ENCODE measurements at regions not wholly inside any gene's neighbourhood (a gene's known extent, or its start where the extent isn't known, plus 50 kb on each side); places are given as distances from the start of the nearest gene placed in this dataset.

- Histone ChIP-seq H3K27me3 (peaks cover 0 to 7% (median 0%) of the 10 kb centered on the region in 4 donors), H3K9me3 (no peaks in the 10 kb centered on the region), H3K4me1 (peaks cover 0 to 8% (median 0%) of the 10 kb centered on the region in 3 donors), H3K36me3 (no peaks in the 10 kb centered on the region), H3K4me3 (no peak overlapping the region), H3K27ac (no peak overlapping the region)
- no peak for DNase-seq
- intact Hi-C loops (cut with DNase I): no loop called here
- 86% methylated on average over 1 of the region's 1 CpG; no CpG with 5 or more reads in 1 of the 2 donors for WGBS, 2 donors
- TF ChIP-seq CTCF (IDR thresholded peaks at IDR 0.05) (no peak), POLR2A (IDR thresholded peaks at IDR 0.05) (no peak)
Measured at GRCh38 chr10:33556103-33556502, 221.6 kb upstream of the NRP1 start.

- Histone ChIP-seq H3K4me3 (no peak overlapping the region), H3K4me1 (peaks cover 0 to 3% (median 0%) of the 10 kb centered on the region in 3 donors), H3K27ac (no peak overlapping the region), H3K36me3 (no peaks in the 10 kb centered on the region), H3K27me3 (peaks cover 0 to 7% (median 0%) of the 10 kb centered on the region in 4 donors), H3K9me3 (no peaks in the 10 kb centered on the region)
- TF ChIP-seq POLR2A (IDR thresholded peaks at IDR 0.05) (no peak), CTCF (IDR thresholded peaks at IDR 0.05) (no peak)
- no peak for DNase-seq
- intact Hi-C loops (cut with DNase I): no loop called here
- 86 to 89% methylated on average over 11 of the region's 11 CpGs for WGBS, 2 donors
Measured at GRCh38 chr10:33553748-33554571, 219.5 kb upstream of the NRP1 start.

GRCh38 chr10:33552290-33552689, 217.8 kb upstream of the NRP1 start:
- H3K27ac ChIP-seq: no peak overlapping the region
- TF ChIP-seq CTCF (IDR thresholded peaks at IDR 0.05) (no peak), POLR2A (IDR thresholded peaks at IDR 0.05) (no peak)
- no peaks in the 10 kb centered on the region for H3K4me1 ChIP-seq
- 66 to 83% methylated on average over 4 of the region's 4 CpGs for WGBS, 2 donors
- H3K9me3 ChIP-seq: no peaks in the 10 kb centered on the region
- no peak overlapping the region for H3K4me3 ChIP-seq
- no peaks in the 10 kb centered on the region for H3K36me3 ChIP-seq
- no peak for DNase-seq
- intact Hi-C loops (cut with DNase I): no loop called here
- peaks cover 0 to 7% (median 0%) of the 10 kb centered on the region in 4 donors for H3K27me3 ChIP-seq

GRCh38 chr10:33550811-33551210, 216.3 kb upstream of the NRP1 start:
- H3K27me3 ChIP-seq: no peaks in the 10 kb centered on the region
- TF ChIP-seq CTCF (IDR thresholded peaks at IDR 0.05) (no peak), POLR2A (IDR thresholded peaks at IDR 0.05) (no peak)
- no peak overlapping the region for H3K27ac ChIP-seq
- no peak for DNase-seq
- no peaks in the 10 kb centered on the region for H3K36me3 ChIP-seq
- H3K4me1 ChIP-seq: no peaks in the 10 kb centered on the region
- H3K4me3 ChIP-seq: no peak overlapping the region
- intact Hi-C loops (cut with DNase I): no loop called here
- 88 to 94% methylated on average over 1 of the region's 1 CpG for WGBS, 2 donors
- H3K9me3 ChIP-seq: no peaks in the 10 kb centered on the region

DNA sequence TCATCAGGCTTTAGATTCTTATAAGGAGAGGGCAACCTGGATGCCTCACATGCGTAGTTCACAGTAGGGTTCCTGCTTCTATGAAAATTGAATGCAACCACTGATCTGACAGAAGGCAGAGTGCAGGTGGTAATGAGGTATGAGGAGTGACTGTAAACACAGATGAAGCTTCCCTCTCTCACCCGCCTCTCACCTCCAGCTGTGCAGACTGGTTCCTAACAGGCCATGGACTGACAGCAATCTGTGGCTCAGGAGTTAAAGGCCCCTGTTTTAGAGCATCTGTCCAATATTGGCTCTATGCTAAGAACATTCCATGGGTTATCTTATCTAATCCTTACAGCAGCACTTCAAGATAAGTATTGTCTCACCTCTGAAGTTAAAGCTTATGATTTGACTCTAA, 213.5 kb upstream of the NRP1 start:
- no peaks in the 10 kb centered on the region for H3K4me1 ChIP-seq
- H3K4me3 ChIP-seq: no peak overlapping the region
- no peaks in the 10 kb centered on the region for H3K36me3 ChIP-seq
- TF ChIP-seq CTCF (IDR thresholded peaks at IDR 0.05) (no peak), POLR2A (IDR thresholded peaks at IDR 0.05) (no peak)
- H3K9me3 ChIP-seq: no peaks in the 10 kb centered on the region
- intact Hi-C loops (cut with DNase I): no loop called here
- WGBS, 2 donors: 100% methylated on average over 1 to 2 of the region's 2 CpGs
- no peak for DNase-seq
- H3K27me3 ChIP-seq: no peaks in the 10 kb centered on the region
- no peak overlapping the region for H3K27ac ChIP-seq
